ENCODE measurements at regions not wholly inside any gene's neighbourhood (a gene's known extent, or its start where the extent isn't known, plus 50 kb on each side); places are given as distances from the start of the nearest gene placed in this dataset.

DNA sequence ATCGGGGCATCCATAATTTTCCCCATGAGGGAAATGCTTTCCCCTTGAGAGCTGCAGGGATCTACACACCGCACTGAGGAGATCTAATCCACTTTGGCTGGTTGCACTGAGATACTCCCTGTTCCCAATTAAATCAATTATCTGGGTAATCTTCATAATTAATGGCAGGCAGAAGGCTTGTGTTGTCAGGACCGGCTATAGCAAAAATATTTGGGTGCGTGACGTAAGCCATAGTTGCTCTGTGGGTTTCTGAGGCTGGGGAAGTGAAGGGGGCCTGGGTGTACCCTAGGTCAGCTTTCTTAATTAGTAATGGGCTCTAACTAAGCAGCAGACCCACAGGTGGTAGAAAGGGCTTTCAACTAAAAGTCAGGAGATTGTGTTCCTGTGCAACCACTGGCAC lies 62.8 kb upstream of the UPP2 start:
- Histone ChIP-seq H3K79me2 (ENCODE audit: low read length) (no peaks in the 10 kb centered on the region), H3K36me3 (ENCODE audit: low read depth, low read length) (no peaks in the 10 kb centered on the region), H3K4me3 (ENCODE audit: low read length) (no peak overlapping the region), H3F3A (ENCODE audit: low read length, unreplicated experiment) (no peaks in the 10 kb centered on the region), H3K27ac (ENCODE audit: low read length) (no peak overlapping the region), H4K20me1 (ENCODE audit: low read length) (no peaks in the 10 kb centered on the region), H3K9me2 (replicated peaks; ENCODE audit: low read length) (no peaks in the 10 kb centered on the region), H2AFZ (ENCODE audit: low read length) (no peak overlapping the region), H3K9me3 (ENCODE audit: low read length) (no peaks in the 10 kb centered on the region), H3K9ac (ENCODE audit: low read length) (no peak overlapping the region), H3K27me3 (ENCODE audit: low read length) (peaks cover 17% of the 10 kb centered on the region), H3K4me2 (ENCODE audit: low read length) (no peak overlapping the region), H3K4me1 (ENCODE audit: insufficient read depth, low read length) (no peaks in the 10 kb centered on the region)
- TF ChIP-seq EZH2 (IDR thresholded peaks at IDR 0.05; ENCODE audit: low read length, unreplicated experiment), result no peak
- no peak for TF ChIP-seq EZH2phosphoT487 (IDR thresholded peaks at IDR 0.05; ENCODE audit: borderline replicate concordance, low read length)
- TF ChIP-seq, protein P1, sequence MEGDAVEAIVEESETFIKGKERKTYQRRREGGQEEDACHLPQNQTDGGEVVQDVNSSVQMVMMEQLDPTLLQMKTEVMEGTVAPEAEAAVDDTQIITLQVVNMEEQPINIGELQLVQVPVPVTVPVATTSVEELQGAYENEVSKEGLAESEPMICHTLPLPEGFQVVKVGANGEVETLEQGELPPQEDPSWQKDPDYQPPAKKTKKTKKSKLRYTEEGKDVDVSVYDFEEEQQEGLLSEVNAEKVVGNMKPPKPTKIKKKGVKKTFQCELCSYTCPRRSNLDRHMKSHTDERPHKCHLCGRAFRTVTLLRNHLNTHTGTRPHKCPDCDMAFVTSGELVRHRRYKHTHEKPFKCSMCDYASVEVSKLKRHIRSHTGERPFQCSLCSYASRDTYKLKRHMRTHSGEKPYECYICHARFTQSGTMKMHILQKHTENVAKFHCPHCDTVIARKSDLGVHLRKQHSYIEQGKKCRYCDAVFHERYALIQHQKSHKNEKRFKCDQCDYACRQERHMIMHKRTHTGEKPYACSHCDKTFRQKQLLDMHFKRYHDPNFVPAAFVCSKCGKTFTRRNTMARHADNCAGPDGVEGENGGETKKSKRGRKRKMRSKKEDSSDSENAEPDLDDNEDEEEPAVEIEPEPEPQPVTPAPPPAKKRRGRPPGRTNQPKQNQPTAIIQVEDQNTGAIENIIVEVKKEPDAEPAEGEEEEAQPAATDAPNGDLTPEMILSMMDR (conservative IDR thresholded peaks at IDR 0.05; ENCODE audit: low read depth, low read length), result no peak
- BruUV-seq (replicated peaks), result no TSS peak
- DNase-seq (no peak), ATAC-seq (no peak)
- CTCF ChIA-PET, result no interaction called here
- POLR2A ChIA-PET (ENCODE audit: unreplicated experiment), result no interaction called here
- intact Hi-C loops (cut with micrococcal nuclease), result loop anchor here (10.0 kb wide), 2 partner anchors 146 to 406 kb away; no protein-coding TSS in a partner anchor

DNA sequence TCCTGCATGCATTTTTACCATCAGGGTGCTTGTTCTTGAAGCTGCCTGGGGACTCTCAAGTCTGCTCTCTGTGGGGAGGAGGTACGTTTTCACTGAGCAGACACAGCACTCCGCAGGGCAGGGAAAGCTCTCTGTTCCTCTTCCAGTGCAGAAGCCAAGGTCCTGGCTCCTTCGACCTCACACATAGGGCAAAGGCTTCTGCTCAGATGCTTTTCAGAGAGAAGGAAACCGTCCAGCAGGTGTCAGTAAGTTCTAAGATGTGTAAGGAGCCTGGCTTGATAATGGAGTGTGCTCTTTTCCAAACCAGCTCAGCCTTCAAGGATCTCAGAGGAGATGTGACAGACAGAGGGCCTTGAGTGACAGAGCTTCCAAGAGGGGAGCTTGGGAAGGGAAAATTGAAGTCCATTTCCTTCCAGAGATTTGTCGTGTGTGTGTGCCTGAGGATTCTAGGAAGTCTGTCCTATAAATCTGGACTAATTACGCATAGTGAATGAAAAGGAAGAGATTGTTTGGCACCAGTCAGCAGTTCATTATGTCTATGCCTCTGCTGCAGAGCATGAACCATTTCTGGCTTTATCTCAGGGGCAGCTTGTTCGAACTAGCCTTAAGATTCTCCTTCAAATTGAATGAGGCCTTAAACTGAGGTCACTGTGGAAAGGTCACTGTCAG lies 67.3 kb upstream of the UPP2 start:
- Histone ChIP-seq H3K4me2 (ENCODE audit: low read length) (no peak overlapping the region), H3F3A (ENCODE audit: low read length, unreplicated experiment) (no peaks in the 10 kb centered on the region), H3K36me3 (ENCODE audit: low read depth, low read length) (no peaks in the 10 kb centered on the region), H3K9ac (ENCODE audit: low read length) (no peak overlapping the region), H3K27me3 (ENCODE audit: low read length) (peaks cover 12% of the 10 kb centered on the region), H3K79me2 (ENCODE audit: low read length) (no peaks in the 10 kb centered on the region), H3K9me3 (ENCODE audit: low read length) (no peaks in the 10 kb centered on the region), H3K4me1 (ENCODE audit: insufficient read depth, low read length) (no peaks in the 10 kb centered on the region), H2AFZ (ENCODE audit: low read length) (no peak overlapping the region), H3K4me3 (ENCODE audit: low read length) (no peak overlapping the region), H3K9me2 (replicated peaks; ENCODE audit: low read length) (no peaks in the 10 kb centered on the region), H4K20me1 (ENCODE audit: low read length) (no peaks in the 10 kb centered on the region), H3K27ac (ENCODE audit: low read length) (no peak overlapping the region)
- POLR2A ChIA-PET (ENCODE audit: unreplicated experiment), result no interaction called here
- no TSS peak for BruUV-seq (replicated peaks)
- intact Hi-C loops (cut with micrococcal nuclease), result loop anchor here (1.0 to 10.0 kb wide), 3 partner anchors 150 to 711 kb away; no protein-coding TSS in a partner anchor
- TF ChIP-seq EZH2 (IDR thresholded peaks at IDR 0.05; ENCODE audit: low read length, unreplicated experiment), result no peak
- TF ChIP-seq, protein P1 (conservative IDR thresholded peaks at IDR 0.05; ENCODE audit: low read depth, low read length), result peak; percentile 71
- CTCF ChIA-PET, result no interaction called here
- ATAC-seq (peak; percentile 91), DNase-seq (peak; percentile 76)

DNA sequence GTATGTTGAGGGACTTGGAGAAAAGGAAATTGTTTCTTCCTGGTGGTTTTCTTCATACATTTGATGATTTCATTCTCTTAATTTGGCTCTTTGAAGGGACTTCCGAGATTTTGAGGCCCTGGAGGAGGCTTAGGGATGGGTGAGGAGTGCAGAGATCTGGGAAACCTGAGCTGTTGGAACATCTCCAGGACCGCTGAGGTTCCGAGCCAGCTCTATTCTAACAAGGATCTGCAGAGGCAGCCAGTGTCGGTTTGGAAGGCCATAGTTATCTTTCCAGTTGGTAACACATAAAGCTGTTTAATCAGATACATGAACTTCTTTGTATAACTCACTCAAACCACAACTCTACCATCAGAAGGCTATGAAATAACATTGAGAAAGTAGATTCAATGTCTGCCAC lies 70.3 kb upstream of the UPP2 start:
- Histone ChIP-seq H3K9me3 (ENCODE audit: low read length) (no peaks in the 10 kb centered on the region), H3K4me3 (ENCODE audit: low read length) (no peak overlapping the region), H3K36me3 (ENCODE audit: low read depth, low read length) (no peaks in the 10 kb centered on the region), H4K20me1 (ENCODE audit: low read length) (no peaks in the 10 kb centered on the region), H3K9ac (ENCODE audit: low read length) (no peak overlapping the region), H2AFZ (ENCODE audit: low read length) (no peak overlapping the region), H3K9me2 (replicated peaks; ENCODE audit: low read length) (no peaks in the 10 kb centered on the region), H3K4me1 (ENCODE audit: insufficient read depth, low read length) (no peaks in the 10 kb centered on the region), H3K4me2 (ENCODE audit: low read length) (no peak overlapping the region), H3K27ac (ENCODE audit: low read length) (no peak overlapping the region), H3F3A (ENCODE audit: low read length, unreplicated experiment) (no peaks in the 10 kb centered on the region), H3K27me3 (ENCODE audit: low read length) (no peaks in the 10 kb centered on the region; the same call in 1 of the 2 replicates), H3K79me2 (ENCODE audit: low read length) (no peaks in the 10 kb centered on the region)
- intact Hi-C loops (cut with micrococcal nuclease), result loop anchor here (10.0 kb wide), 2 partner anchors 153 to 413 kb away; no protein-coding TSS in a partner anchor
- POLR2A ChIA-PET (ENCODE audit: unreplicated experiment), result no interaction called here
- BruUV-seq (replicated peaks), result no TSS peak
- CTCF ChIA-PET, result no interaction called here
- TF ChIP-seq EZH2phosphoT487 (IDR thresholded peaks at IDR 0.05; ENCODE audit: borderline replicate concordance, low read length), result no peak
- no peak for TF ChIP-seq EZH2 (IDR thresholded peaks at IDR 0.05; ENCODE audit: low read length, unreplicated experiment)
- TF ChIP-seq, protein P1 (conservative IDR thresholded peaks at IDR 0.05; ENCODE audit: low read depth, low read length), result no peak
- DNase-seq, result no peak
- ATAC-seq, result no peak

Measured in PC-3 (cell line).